Fibroblast of skin of right biceps (primary cell): ENCODE measurements at regions not wholly inside any gene's neighbourhood (a gene's known extent, or its start where the extent isn't known, plus 50 kb on each side); places are given as distances from the start of the nearest gene placed in this dataset.
"Not testable (repeated sequence)": the region's sequence is repeated elsewhere in the genome, so short reads cannot be mapped to it uniquely, and the experiment has no call there.

ENCODE experiments used
- DNase-seq: peaks from one replicate; pipeline ENCODE4 v3.0.0-alpha.2; 2013

DNA sequence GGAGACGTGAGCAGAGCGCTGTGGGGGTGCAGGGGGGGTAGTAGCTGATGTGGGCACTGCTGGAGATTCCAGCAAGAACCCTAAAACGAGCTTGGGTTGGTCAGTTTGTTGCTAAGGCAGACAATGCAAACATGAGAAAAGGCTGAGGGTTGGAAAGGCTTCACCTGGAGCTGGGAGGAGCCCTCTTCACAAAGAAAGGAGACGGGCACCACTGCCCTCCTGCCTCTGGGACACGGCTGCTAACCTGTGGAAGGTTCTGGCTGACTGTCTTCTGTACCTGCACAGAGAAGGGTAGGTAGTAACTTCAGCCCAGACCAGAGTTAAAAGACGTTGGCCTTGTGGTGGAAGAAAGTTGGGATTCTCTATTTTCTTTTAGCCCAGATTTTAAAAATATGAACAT lies 108.7 kb downstream of the SUCLA2 start:
- DNase-seq: no peak

DNA sequence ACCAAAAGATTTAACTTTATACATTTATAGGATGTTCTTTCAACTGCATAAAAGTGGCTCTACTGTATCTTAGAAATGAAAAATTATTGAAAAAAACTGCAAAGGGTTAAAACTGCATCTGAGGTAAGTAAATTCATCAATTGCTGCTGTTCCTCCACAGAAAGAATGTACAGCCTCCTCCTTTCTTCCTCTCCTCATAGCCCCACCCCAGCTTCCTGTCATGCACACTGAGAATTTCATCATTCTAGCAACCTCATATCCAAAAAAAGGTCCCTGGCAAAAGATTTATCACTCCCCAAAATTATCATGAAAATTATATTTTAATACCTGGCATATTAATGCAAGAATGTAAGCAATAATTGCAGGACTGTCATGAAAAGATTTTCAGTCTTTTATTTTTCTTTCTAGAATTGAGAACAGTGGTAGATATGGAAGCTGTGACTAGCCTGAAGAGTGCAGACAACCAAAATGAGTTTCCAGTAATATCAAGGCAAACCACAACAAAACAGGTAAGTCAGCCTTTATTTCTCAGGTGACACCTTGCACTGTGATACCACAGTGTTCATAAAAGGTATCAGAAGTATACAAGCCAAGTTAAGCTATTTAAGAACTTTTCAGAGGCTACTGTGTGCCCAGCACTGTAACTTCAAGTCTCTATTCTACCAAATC lies 110.8 kb downstream of the SUCLA2 start:
- DNase-seq: peak; percentile 61

DNA sequence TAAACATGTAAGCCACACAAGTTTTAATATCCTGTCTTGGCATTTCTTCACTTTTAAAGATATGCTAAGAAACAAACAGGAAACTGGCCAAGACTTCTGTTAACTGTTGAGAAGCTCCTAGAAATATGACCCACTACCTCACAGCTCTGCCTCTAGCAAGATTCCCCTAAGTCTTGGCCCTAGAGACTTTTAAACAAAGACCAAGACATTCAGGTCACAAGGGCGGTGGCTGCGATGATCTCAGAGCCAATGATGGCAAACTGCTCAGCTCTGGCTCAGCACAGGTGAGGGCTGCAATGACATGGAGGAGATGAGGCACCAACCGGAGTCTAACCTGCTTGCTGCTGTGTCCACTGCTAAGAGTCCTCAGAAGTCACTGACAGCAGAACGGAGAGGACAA lies 114.8 kb downstream of the SUCLA2 start:
- no peak for DNase-seq

DNA sequence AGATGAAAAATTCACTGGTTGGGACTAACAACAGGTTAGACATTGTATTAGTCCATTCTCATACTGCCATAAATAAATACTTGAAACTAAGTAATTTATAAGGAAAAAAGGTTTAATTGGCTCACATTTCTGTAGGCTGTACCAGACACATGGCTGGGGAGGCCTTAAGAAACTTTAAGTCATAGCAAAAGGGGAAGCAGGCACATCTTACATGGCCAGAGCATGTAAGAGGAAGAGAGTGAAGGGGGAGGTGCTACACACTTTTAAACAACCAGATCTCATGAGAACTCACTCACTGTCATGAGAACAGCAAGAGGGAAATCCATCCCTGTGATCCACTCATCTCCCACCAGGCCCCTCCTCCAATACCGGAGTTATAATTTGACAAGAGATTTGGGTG lies 125.9 kb downstream of the SUCLA2 start:
- no peak for DNase-seq

DNA sequence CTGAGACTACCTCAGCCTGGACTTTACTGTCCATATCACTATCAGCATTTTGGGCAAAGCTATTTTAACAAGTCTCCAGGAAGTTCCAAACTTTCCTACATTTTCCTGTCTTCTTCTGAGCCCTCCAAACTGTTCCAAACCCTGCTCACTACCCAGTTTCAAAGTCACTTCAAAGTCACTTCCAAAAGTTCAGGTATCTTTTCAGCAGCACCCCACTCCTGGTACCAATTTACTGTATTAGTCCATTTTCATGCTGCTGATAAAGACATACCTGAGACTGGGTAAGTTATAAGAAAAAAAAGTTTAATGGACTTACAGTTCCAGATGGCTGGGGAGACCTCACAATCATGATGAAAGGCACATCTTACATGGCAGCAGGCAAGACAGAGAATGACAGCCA lies 127.1 kb downstream of the SUCLA2 start:
- not testable (repeated sequence) for DNase-seq

DNA sequence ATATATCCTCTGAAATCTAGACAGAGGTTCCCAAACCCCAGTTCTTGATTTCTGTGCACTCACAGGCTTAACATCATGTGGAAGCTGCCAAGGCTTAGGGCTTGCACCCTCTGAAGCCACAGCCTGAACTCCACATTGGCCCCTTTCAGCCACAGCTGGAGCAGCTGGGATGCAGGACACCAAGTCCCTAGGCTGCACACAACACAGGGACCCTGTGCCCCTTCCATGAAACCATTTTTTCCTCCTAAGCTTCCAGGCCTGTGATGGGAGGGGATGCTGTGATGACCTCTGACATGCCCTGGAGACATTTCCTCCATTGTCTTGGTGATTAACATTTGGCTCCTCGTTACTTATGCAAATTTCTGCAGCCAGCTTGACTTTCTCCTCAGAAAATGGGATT lies 127.8 kb downstream of the SUCLA2 start:
- not testable (repeated sequence) for DNase-seq

DNA sequence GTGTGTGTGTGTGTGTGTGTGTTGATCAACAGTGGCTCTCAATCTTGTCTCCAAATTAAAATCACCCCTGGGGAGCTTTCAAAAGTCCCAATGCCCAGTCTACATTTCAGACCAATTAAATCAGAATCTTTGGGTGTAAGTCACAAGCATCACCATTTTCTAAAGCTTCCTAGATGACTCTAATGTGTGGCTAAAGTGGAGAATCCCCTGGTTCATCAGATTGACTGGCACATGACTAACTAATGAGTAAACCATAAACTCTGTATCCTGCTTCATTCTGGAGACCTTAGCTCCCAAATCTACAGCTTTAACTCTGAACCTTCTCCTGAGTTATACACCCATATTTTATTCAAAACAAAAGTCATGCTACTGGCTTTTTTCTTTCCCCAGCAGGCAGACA lies 131.3 kb downstream of the SUCLA2 start:
- peak; percentile 18 for DNase-seq

DNA sequence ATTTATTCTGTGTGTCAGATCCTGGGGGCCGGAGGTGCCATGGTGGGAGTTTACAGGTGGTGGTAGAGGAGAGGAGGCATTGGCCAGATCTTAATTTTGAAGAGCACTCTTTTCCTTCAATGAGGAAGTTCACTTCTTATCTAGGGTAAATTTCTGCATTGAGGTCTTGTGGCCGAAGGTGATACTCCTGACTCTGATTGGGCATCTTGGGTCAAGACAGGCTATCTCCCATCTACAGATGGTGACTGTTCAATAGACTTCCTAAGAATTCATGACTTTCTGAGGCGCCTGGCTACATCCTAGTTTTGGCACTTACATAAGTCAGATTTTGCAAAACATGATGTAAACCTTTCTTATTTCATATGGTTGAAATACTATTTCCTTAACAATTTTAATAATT lies 135.2 kb downstream of the SUCLA2 start:
- no peak for DNase-seq

DNA sequence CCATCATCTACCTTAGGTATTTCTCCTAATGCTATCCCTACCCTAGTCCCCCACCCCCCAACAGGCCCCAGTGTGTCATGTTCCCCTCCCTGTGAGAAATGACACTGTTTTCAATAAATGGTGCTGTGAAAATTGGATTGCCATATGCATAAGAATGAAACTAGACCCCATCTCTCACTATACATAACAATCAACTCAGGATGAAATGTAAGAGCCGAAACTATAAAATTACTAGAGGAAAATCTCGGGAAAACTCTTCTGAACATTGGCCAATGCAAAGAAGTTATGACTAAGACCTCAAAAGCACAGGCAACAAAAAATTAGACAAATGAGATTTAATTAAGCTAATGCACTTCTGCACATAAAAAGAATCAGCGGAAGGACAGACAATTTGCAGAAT lies 138.2 kb downstream of the SUCLA2 start:
- DNase-seq: no peak

DNA sequence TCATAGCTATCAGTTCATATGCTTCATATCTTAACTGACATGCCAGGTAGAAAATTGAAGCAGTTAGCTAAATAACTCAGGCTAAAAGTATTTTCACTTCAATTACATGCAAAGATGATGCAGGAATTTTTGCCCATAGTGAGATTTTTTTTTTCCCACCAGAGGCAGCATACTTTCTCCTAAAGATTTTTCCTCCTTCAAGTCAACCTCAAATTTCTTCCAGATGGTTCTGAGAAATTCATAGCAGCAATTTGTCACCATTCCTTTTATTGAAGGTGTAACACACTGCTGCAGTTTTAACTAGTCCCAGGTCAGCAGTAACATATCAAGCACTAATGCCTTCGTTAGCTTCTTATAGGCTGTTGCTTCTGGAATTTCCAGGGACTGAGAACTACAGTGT lies 141.9 kb downstream of the SUCLA2 start:
- peak; percentile 83 for DNase-seq

DNA sequence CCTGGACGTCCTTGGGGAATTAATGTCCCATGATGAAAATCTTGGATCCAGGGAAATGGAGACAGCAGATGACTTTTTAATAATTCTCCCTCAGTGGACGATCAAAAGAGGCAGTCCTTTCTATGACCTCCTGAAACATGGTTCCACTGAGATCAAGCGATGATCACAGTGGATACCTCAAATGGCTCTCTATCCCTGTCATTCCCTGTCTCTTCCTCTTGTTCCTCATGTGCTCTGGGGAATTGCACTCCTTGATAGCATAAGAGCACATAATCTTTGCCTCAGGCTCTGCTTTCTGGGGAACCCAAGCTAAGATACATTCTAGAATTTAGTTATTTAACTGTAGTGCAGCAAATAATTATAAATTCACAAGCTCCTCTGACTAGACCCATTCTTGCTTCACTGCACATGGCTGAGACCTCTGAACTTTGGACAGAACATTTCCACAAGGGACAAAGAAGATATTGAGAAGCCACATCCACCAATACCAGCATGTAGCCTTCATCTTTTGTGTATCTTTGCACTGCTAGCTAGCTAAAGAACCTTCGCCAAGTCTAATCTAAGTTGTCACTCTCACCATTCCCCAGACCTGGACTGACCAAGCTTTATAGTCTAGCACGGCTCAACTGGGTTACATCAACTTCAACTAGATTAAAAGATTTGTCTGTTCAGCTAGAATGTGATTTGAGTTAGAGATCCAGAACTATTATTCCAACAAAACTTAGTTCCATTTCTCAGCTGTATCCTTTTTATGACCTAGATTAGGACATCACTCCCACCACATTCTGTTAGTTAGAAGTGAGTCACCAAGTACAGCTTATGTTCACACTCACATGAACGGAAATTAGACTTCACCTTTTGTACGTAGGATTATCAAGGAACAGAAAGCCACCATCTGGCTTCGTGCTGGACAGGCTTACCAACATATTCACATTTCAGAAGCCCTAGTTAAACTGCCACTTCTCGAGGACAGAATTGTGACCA lies 142.7 kb downstream of the SUCLA2 start:
- peak; percentile 79 for DNase-seq

DNA sequence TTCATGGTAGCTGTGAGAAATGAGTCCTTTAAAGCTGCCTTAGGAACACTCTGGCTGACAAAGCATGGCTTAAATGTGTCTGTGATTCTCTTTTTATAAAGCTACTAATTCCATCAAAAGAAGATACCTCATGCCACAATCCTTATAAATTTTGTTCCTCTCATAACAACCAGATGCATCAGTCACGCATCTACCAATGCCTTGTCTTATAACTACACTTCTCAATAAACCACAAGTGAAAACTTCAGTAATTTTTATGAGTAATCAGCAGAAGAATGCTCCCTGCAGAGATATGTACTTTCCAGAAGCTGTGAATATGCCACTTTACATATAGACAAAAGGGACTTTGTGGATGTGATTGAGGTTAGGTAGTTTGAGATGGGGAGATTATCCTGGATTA lies 147.8 kb downstream of the SUCLA2 start:
- peak; percentile 92 for DNase-seq

DNA sequence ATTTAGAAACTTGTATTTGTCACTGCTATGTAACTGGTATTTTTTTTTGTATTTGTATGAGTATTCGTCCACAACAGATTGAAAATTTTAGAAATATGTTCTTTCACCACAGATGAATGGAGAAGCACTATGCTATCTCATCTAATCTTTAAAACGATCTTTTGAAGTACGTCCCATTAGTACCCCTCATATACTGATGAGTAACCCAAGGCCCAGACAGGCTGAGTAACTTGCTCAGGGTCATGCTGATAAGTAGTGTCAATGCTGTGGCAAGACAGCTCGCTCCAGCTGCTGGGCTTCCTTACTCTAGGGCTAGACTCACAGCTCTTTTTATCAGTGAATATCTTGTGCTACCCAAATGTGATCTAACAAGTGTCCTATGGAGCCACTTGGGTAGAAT lies 154.2 kb downstream of the SUCLA2 start:
- DNase-seq: no peak

DNA sequence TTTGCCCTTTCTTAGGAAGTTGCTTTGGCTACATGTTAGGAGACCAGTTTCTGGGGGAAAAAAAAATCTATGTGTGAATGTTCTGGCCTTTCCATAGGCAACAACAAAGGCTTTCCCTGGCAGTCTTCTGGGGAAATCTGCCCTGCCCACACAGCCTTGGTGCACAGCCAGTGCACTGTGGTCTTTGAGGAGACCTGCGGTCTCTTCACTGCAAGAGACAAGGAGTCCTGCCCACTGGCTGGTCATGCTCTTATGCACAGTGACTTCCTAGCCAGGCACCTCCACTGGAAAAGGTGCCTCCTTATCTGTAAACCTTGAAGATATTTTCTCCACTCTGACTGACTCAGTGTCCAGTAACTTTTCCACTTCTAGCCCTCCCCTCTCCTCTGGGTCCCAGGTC lies 155.1 kb downstream of the SUCLA2 start:
- no peak for DNase-seq

DNA sequence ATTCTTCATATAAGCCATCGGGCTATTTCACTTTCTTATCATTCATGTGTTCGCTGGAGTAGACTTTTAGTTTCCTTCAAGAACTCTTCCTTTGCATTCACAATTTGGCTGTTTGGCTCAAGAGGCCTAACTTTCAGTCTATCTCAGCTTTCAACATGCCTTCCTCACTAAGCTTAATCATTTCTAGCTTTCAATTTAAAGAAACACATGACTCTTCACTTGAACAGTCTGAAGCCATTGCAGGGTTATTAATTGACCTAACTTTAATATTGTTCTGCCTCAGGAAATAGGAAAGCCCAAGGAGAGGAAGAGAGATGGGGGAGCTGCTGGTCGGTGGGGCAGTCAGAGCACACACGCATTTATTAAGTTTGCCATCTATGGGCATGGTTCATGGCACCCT lies 158.1 kb downstream of the SUCLA2 start:
- DNase-seq: no peak

DNA sequence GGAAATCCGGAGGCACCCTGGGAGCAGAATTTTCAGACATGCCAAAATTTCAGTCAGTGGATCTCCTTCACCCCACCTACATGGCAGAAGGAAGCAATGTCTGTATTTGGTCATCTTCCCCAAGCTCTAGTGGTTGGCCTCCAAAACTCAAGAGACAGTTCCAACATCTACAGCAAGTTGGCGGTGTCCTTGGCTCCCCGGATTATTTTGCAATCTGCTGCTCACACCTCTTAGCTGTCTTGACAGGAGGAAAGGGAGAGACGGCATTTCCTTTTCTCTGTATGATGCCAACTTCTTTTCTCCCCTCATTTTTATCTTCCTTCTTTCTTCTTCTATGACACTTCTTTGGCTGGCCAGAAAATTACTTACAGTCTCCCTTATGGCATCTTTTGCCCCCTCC lies 159.9 kb downstream of the SUCLA2 start:
- no peak for DNase-seq

DNA sequence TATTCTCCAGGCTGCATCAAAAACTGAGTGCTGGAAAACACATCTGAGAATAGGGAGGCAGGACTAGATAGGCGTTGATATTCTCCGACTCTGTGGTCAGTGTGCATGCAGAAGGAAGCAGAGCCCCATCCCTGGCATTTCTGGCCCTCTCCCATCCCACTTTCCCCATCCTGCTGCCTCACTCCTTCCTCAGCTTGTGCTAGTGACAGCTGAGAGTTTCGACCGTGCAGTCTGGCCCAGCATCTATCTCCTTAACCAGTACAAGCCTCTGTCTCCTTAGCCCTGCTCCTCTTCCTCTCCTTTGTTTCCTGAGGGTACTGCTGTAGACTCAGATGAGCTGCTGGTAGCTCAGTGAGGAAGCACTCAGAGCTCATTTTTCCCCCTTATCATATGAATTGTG lies 163.2 kb downstream of the SUCLA2 start:
- no peak for DNase-seq

DNA sequence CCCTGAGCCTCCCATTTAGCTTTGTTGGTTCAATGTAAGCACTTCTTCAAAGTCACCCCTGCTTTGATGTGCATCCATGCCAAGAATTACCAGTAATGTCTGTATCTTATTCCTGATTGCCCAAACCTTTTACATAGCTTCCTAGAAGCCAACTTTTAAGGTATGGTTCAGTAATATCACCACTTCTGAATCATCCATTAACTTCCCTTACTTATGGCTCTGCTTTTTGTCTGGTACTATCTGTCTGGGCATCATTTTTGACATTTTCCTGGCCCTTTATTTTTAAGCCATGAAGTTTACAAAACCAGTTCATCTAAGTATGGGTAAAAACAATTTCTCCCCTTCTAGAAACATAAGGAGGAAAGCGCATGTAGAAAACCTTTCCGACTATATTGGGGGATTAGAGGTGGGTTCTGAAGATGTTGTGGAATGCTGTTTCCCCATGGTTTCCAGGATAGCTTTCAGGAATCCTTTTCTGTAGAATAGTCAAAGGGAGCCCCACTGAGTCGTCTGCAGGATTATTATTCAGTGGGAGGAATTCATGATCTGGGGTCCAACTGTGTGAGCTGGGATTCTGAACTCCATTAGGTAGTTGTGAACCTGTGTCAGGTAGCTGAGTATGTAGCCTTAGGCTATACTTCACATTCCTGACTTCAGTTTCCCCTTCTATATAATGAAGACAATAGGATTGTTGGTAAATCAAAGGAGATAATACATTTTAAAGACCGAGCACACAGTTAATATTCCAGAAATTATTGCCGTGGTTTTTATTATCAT lies 163.8 kb downstream of the SUCLA2 start:
- DNase-seq: no peak

DNA sequence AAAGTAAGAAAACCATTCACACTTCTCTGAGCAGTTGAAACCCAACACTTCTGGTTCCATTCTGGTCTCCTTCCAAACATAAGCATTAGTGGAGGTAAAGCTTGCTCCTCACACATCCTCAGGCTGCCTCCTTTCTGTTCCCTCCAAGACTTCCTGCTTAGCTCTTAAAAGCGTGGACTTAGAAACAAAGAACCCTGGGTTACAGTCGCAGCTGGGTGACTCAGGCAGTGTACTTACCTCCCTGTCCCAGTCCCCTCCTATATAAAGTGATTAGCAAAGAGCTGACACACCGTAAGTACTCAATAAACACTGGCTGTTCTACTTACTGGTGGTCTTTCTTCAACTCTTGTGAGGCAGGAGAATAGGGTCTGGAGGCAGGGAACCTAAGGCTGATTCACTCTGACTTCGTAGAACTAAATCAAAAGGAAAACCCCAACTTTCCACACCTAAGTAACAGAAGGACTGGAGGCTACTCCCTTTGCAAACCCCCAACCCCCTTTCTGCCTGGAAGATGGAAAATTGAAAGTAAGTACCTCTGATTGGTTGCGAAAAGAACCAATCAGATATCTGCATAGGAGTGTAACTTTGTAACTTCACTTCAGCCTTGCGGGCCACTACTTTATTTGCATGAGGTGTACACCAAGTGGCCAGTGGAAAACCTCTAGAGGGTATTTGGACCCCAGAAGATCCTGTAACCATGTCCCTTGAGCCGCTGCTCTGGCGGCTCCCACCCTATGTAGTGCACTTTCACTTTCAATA lies 165.4 kb downstream of the SUCLA2 start:
- DNase-seq: peak; percentile 24

DNA sequence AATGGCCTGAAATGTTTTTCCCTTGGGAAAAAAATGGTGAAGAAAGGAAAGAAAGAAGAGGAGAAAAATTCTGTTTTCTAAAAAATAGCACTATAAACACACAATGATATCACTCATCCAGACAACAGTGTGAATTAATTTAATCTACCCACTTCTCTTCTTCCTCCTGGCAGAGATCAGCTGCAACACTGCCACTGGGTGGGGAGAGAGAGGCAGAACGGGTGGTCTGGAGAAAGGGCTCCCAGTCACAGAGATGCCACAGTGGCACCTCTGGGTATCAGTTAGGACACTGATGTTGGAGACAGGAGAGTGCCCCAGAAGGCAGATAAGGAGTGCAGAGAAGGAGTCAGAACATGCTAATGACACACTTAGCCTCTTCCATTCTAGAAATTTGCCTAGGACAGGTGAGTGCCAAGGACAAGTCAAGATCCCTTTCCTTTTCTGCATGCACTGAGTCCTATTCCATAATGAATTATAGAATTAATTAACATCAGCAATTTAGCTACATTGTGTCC lies 168.6 kb downstream of the SUCLA2 start:
- no peak for DNase-seq

DNA sequence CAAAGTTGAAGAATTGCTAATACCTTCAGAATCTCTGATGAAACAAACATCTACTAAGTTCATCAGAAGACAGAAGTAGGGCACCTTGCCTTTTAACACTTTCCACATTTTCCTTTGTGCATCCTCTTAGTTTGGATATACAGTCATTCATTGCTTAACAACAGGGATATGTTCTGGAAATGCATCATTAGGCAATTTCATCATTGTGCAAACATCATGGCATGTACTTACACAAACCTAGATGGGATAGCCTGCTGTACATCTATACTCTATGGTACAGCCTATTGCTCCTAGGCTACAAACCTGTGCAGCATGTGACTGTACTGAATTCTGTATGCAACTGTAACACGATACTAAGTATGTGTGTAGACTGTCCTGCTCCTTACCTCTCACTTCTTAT lies 169.8 kb downstream of the SUCLA2 start:
- peak; percentile 49 for DNase-seq

DNA sequence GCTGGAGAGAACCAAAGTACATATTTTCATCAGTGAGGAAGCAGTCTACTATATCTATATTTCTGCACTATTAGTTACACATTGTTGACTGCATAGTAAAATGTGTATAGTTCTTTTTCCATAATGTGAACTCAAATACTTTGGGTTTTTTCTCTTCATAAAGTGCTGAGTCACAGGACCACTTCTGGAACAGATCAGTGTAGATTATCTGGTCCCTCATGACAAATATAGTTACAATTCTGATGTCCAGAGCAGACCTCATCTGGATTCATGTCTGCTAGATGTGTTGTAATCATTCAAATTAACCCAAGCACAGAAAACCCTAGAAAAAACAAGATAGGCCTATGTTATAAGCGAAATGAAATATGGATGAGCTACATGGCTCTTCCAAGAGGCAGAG lies 171.4 kb downstream of the SUCLA2 start:
- DNase-seq: peak; percentile 82

DNA sequence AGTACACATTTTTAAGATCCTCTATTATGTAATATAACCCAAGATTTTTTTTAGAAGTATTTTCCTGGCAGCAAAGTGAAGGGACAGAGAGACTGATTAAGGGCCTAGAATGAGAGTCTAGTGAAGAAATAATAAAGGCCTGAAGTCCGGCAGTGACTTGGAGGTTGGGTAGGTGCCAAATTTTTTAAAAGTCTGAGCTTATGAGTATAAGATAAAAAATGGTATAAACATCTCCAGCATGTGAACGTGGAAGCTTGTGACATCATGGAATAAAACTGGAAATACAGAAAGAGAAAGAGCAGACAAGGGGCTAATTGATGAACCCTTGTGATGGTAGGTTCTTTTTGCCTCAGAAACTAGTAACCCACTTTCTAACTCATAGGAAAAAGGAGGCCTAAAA lies 174.6 kb downstream of the SUCLA2 start:
- peak; percentile 54 for DNase-seq
